ENCODE measurements at regions not wholly inside any gene's neighbourhood (a gene's known extent, or its start where the extent isn't known, plus 50 kb on each side); places are given as distances from the start of the nearest gene placed in this dataset.

DNA sequence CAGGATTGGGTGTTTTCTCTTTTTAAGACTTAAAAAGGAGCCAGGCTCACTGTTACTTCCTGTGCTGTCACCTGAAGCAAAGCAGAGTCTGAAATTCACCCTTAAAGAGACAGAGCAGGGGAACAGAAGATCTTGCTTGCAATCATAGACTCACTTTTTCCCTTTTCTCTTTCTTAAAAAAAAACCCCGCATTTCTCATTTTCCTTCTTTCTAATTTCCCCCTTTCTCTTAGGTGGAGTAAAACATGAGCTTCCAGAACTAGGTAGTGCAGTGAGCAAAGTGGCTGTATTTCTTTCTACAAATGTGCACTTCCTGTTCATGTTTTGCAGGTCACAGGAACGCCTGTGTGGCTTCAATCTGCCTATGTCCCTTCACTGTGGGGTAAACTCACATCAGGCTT, 381.2 kb downstream of the LPIN1 start:
- no peak overlapping the region for H3K4me2 ChIP-seq (ENCODE audit: low read length)
- H3K27me3 ChIP-seq (ENCODE audit: low read depth, low read length): peaks cover 28% of the 10 kb centered on the region
- no peaks in the 10 kb centered on the region for H3K9me3 ChIP-seq (ENCODE audit: insufficient read depth, low read length)
- H3K9ac ChIP-seq (ENCODE audit: low read length): no peak overlapping the region
- TF ChIP-seq, protein P1, sequence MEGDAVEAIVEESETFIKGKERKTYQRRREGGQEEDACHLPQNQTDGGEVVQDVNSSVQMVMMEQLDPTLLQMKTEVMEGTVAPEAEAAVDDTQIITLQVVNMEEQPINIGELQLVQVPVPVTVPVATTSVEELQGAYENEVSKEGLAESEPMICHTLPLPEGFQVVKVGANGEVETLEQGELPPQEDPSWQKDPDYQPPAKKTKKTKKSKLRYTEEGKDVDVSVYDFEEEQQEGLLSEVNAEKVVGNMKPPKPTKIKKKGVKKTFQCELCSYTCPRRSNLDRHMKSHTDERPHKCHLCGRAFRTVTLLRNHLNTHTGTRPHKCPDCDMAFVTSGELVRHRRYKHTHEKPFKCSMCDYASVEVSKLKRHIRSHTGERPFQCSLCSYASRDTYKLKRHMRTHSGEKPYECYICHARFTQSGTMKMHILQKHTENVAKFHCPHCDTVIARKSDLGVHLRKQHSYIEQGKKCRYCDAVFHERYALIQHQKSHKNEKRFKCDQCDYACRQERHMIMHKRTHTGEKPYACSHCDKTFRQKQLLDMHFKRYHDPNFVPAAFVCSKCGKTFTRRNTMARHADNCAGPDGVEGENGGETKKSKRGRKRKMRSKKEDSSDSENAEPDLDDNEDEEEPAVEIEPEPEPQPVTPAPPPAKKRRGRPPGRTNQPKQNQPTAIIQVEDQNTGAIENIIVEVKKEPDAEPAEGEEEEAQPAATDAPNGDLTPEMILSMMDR (IDR thresholded peaks at IDR 0.05; ENCODE audit: low read depth, low read length): no peak
- TF ChIP-seq EZH2phosphoT487 (IDR thresholded peaks at IDR 0.05; ENCODE audit: low read depth): no peak
- H3K4me3 ChIP-seq (ENCODE audit: low read length): no peak overlapping the region
- H3K4me1 ChIP-seq (ENCODE audit: low read length): no peaks in the 10 kb centered on the region
- H3K27ac ChIP-seq (ENCODE audit: low read length): no peak overlapping the region
- no peaks in the 10 kb centered on the region for H4K20me1 ChIP-seq (ENCODE audit: insufficient read depth, low read length)
- H3K36me3 ChIP-seq (replicated peaks; ENCODE audit: low read depth, low read length): no peaks in the 10 kb centered on the region
- H2AFZ ChIP-seq (ENCODE audit: low read depth, low read length): no peak overlapping the region
- H3K79me2 ChIP-seq (ENCODE audit: low read length): no peaks in the 10 kb centered on the region

DNA sequence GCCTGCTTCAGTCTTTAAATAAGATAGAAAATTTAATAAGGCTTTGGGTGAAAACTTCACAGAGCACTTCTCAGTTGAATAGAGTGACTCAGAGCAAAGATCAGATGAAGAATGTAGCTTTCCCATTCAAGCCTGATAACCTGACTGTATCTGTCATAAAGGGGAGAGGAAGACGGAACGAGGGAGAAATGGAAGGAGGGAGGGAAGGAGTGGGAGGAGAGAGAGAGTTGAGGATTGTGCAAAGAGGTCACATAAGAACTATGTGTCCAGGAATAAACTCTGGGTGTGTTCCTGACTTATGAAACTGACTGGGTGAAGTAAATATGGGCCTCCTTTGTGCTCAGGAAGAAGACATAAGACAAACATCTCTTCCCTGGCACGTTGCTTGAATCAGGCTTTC, 385.5 kb downstream of the LPIN1 start:
- Histone ChIP-seq H3K4me1 (ENCODE audit: low read length) (no peaks in the 10 kb centered on the region), H3K27ac (ENCODE audit: low read length) (no peak overlapping the region), H3K9ac (ENCODE audit: low read length) (no peak overlapping the region), H3K79me2 (ENCODE audit: low read length) (no peaks in the 10 kb centered on the region), H3K9me3 (ENCODE audit: insufficient read depth, low read length) (no peaks in the 10 kb centered on the region), H3K4me3 (ENCODE audit: low read length) (no peak overlapping the region), H3K27me3 (ENCODE audit: low read depth, low read length) (peaks cover 20% of the 10 kb centered on the region), H3K36me3 (replicated peaks; ENCODE audit: low read depth, low read length) (no peaks in the 10 kb centered on the region), H4K20me1 (ENCODE audit: insufficient read depth, low read length) (no peaks in the 10 kb centered on the region), H3K4me2 (ENCODE audit: low read length) (no peak overlapping the region), H2AFZ (ENCODE audit: low read depth, low read length) (no peak overlapping the region)
- TF ChIP-seq, protein P1 (IDR thresholded peaks at IDR 0.05; ENCODE audit: low read depth, low read length): no peak
- TF ChIP-seq EZH2phosphoT487 (IDR thresholded peaks at IDR 0.05; ENCODE audit: low read depth): no peak

DNA sequence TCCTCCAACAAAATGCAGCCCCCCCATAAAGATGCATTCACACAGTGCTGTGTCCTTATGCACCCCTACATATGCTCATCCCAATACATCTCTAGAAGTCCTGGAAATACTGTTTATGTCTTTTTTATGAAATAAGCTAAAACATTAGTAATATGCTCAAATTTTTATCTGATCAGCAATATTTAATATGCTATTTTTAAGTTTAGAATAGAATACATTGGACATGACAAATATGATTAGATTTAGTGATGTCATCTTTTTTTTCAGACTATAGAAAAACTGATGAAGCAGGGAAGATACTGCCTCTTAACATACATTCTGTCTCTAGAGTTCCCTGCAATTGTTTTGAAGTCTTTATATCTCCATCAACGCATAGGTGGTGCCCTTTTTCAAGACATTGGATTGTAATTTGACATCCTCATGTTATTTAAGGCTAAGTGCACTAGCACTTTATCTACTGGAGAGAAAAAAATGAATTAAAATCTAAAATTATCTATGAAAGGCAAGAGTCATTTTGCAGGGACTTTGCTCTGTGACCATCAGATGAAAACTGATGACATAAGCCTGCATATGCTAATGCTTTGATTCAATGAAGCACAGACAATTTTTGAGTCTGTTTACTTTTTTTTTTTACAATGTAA, 395.3 kb downstream of the LPIN1 start:
- no peak overlapping the region for H2AFZ ChIP-seq (ENCODE audit: low read depth, low read length)
- H3K4me1 ChIP-seq (ENCODE audit: low read length): no peaks in the 10 kb centered on the region
- no peak for TF ChIP-seq EZH2phosphoT487 (IDR thresholded peaks at IDR 0.05; ENCODE audit: low read depth)
- TF ChIP-seq, protein P1 (IDR thresholded peaks at IDR 0.05; ENCODE audit: low read depth, low read length): no peak
- no peaks in the 10 kb centered on the region for H3K36me3 ChIP-seq (replicated peaks; ENCODE audit: low read depth, low read length)
- H3K4me2 ChIP-seq (ENCODE audit: low read length): no peak overlapping the region
- H3K79me2 ChIP-seq (ENCODE audit: low read length): no peaks in the 10 kb centered on the region
- H3K27ac ChIP-seq (ENCODE audit: low read length): no peak overlapping the region
- no peak overlapping the region for H3K9ac ChIP-seq (ENCODE audit: low read length)
- peaks cover 6% of the 10 kb centered on the region; the same call in 1 of the 2 replicates for H3K27me3 ChIP-seq (ENCODE audit: low read depth, low read length)
- H3K9me3 ChIP-seq (ENCODE audit: insufficient read depth, low read length): no peaks in the 10 kb centered on the region
- H3K4me3 ChIP-seq (ENCODE audit: low read length): no peak overlapping the region
- no peaks in the 10 kb centered on the region for H4K20me1 ChIP-seq (ENCODE audit: insufficient read depth, low read length)

DNA sequence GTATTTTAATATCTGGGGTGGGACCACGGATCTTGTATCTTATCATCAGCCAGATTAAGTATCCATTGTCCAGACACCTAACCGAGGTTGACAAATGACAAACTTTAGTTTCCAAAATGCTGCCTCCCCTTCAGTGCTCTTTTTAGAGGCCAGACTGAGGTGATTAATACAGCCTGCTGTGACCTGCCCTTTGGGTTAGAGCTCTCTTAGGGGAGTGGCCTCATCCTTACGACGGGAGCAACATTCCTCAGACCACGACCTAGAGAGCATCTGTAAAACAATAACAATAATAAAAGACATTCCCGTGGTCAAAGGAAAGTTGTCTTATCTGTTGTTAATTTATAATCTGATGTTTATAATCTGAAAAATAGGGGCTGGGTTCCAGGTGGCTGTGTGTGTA, 405.3 kb downstream of the LPIN1 start:
- no peak overlapping the region for H3K9ac ChIP-seq (ENCODE audit: low read length)
- no peaks in the 10 kb centered on the region for H3K79me2 ChIP-seq (ENCODE audit: low read length)
- no peaks in the 10 kb centered on the region for H3K9me3 ChIP-seq (ENCODE audit: insufficient read depth, low read length)
- TF ChIP-seq, protein P1 (IDR thresholded peaks at IDR 0.05; ENCODE audit: low read depth, low read length): no peak
- TF ChIP-seq EZH2phosphoT487 (IDR thresholded peaks at IDR 0.05; ENCODE audit: low read depth): no peak
- H4K20me1 ChIP-seq (ENCODE audit: insufficient read depth, low read length): no peaks in the 10 kb centered on the region
- no peak overlapping the region for H3K4me3 ChIP-seq (ENCODE audit: low read length)
- no peak overlapping the region for H3K27ac ChIP-seq (ENCODE audit: low read length)
- H3K36me3 ChIP-seq (replicated peaks; ENCODE audit: low read depth, low read length): no peaks in the 10 kb centered on the region
- H3K4me2 ChIP-seq (ENCODE audit: low read length): no peak overlapping the region
- H2AFZ ChIP-seq (ENCODE audit: low read depth, low read length): no peak overlapping the region
- H3K4me1 ChIP-seq (ENCODE audit: low read length): no peaks in the 10 kb centered on the region
- H3K27me3 ChIP-seq (ENCODE audit: low read depth, low read length): 0 out of 2 replicates have a peak, but pooled peaks cover 5% of the 10 kb centered on the region
